ENCODE measurements at regions not wholly inside any gene's neighbourhood (a gene's known extent, or its start where the extent isn't known, plus 50 kb on each side); places are given as distances from the start of the nearest gene placed in this dataset.

DNA sequence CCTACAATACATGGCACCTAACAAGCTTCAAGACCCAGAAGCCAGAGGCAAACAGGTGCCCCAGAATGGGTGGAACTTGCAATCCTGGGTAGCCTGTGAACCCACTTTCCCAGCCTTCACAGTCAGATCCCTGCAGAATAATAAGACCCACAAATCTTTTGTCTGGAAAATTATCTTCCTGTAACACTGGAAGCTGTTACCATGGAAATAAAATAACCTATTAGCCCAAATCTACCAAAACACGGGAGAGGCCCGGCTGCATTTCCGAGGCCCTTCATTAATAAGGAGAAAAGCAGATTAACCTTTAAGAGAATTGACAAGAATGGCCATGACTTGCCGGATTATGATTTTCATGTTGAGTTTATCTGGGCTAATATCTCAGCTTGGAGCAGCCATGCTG lies 256.1 kb upstream of the PROK2 start:
- Histone ChIP-seq H2BK15ac (ENCODE audit: low read depth, low read length) (no peak overlapping the region), H3K4me2 (ENCODE audit: low read depth, low read length) (no peak overlapping the region), H3K9me1 (ENCODE audit: insufficient read depth, low read length) (no peaks in the 10 kb centered on the region), H3K36me3 (ENCODE audit: control insufficient read depth, insufficient read depth, low read length) (no peaks in the 10 kb centered on the region), H4K5ac (ENCODE audit: low read depth, low read length) (no peak overlapping the region), H3K4me3 (ENCODE audit: insufficient read depth, low read depth, low read length) (no peak overlapping the region), H3K4me1 (ENCODE audit: control insufficient read depth, insufficient read depth, low read length) (no peaks in the 10 kb centered on the region), H3K79me1 (ENCODE audit: low read depth in 1 of 2, low read length in 2 of 2) (no peaks in the 10 kb centered on the region), H3K9ac (ENCODE audit: low read depth, low read length) (no peak overlapping the region), H4K91ac (ENCODE audit: insufficient read depth, low read depth, low read length) (no peak overlapping the region), H2BK120ac (ENCODE audit: low read depth, low read length) (no peak overlapping the region), H3K9me3 (ENCODE audit: control insufficient read depth, insufficient read depth, low read length) (no peaks in the 10 kb centered on the region), H3K27ac (ENCODE audit: insufficient read depth, low read length) (no peak overlapping the region), H3K4ac (ENCODE audit: low read depth, low read length) (no peak overlapping the region), H3K56ac (ENCODE audit: extremely low read depth, insufficient read depth, low read length) (no peak overlapping the region), H3K14ac (replicated peaks; ENCODE audit: low read depth, low read length) (no peak overlapping the region), H2BK5ac (ENCODE audit: low read depth, low read length, poor library complexity, severe bottlenecking) (no peak overlapping the region), H4K20me1 (ENCODE audit: insufficient read depth, low read length) (no peaks in the 10 kb centered on the region), H2AK9ac (replicated peaks; ENCODE audit: low read depth, low read length, poor library complexity) (no peak overlapping the region), H2BK20ac (ENCODE audit: low read depth, low read length) (no peak overlapping the region), H2AK5ac (ENCODE audit: low read depth, low read length) (no peak overlapping the region), H3K27me3 (ENCODE audit: control insufficient read depth, insufficient read depth, low read length) (peaks cover 8% of the 10 kb centered on the region), H3K18ac (ENCODE audit: low read depth, low read length) (no peak overlapping the region), H2AFZ (replicated peaks; ENCODE audit: low read length, poor library complexity) (no peak overlapping the region), H4K8ac (ENCODE audit: low read depth in 2 of 2, low read length in 2 of 2) (no peak overlapping the region), H3K23ac (ENCODE audit: low read depth, low read length) (no peak overlapping the region)
- no TSS peak for BruUV-seq (replicated peaks)
- DNase-seq: no peak
- in situ Hi-C loops (cut with MboI; ENCODE audit: low sequenced_read_pairs): no loop called here
- WGBS, 2 experiments (ENCODE audit: extremely low coverage in 2 of 2, insufficient read length in 1 of 2): 83% methylated on average over 1 of the region's 4 CpGs; no CpG with 5 or more reads in 1 of the 2 experiments
- intact Hi-C loops (cut with micrococcal nuclease): no loop called here
- dilution Hi-C loops (cut with HindIII; ENCODE audit: low sequenced_read_pairs, unreplicated experiment): no loop called here
- no peak for TF ChIP-seq CTCF (conservative IDR thresholded peaks at IDR 0.05; ENCODE audit: low read depth, low read length)
- no peak for TF ChIP-seq SMC3 (IDR thresholded peaks at IDR 0.05; ENCODE audit: low read depth, low read length)
- no peak for TF ChIP-seq CEBPB (IDR thresholded peaks at IDR 0.05; ENCODE audit: low read depth, low read length)
- no peak for TF ChIP-seq RFX5 (IDR thresholded peaks at IDR 0.05; ENCODE audit: low read depth, low read length)
- no peak for TF ChIP-seq NFE2L2 (IDR thresholded peaks at IDR 0.05; ENCODE audit: low read depth, low read length)
- TF ChIP-seq, protein P1, sequence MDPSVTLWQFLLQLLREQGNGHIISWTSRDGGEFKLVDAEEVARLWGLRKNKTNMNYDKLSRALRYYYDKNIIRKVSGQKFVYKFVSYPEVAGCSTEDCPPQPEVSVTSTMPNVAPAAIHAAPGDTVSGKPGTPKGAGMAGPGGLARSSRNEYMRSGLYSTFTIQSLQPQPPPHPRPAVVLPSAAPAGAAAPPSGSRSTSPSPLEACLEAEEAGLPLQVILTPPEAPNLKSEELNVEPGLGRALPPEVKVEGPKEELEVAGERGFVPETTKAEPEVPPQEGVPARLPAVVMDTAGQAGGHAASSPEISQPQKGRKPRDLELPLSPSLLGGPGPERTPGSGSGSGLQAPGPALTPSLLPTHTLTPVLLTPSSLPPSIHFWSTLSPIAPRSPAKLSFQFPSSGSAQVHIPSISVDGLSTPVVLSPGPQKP (IDR thresholded peaks at IDR 0.05; ENCODE audit: borderline replicate concordance, low read depth, low read length): no peak
- TF ChIP-seq, protein P2, sequence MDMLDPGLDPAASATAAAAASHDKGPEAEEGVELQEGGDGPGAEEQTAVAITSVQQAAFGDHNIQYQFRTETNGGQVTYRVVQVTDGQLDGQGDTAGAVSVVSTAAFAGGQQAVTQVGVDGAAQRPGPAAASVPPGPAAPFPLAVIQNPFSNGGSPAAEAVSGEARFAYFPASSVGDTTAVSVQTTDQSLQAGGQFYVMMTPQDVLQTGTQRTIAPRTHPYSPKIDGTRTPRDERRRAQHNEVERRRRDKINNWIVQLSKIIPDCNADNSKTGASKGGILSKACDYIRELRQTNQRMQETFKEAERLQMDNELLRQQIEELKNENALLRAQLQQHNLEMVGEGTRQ (IDR thresholded peaks at IDR 0.05; ENCODE audit: low read depth, low read length): no peak
- TF ChIP-seq RAD21 (IDR thresholded peaks at IDR 0.05; ENCODE audit: low read length): no peak
- TF ChIP-seq MAZ (IDR thresholded peaks at IDR 0.05; ENCODE audit: borderline replicate concordance, low read depth, low read length): no peak
- no peak for TF ChIP-seq MAFK (IDR thresholded peaks at IDR 0.05; ENCODE audit: low read depth, low read length)
- no peak for TF ChIP-seq FOS (IDR thresholded peaks at IDR 0.05; ENCODE audit: low read depth, low read length)
- no peak for TF ChIP-seq BHLHE40 (IDR thresholded peaks at IDR 0.05; ENCODE audit: low read depth, low read length)
- no peak for TF ChIP-seq POLR2A (IDR thresholded peaks at IDR 0.05; ENCODE audit: low read depth, low read length)
- TF ChIP-seq RCOR1 (IDR thresholded peaks at IDR 0.05; ENCODE audit: insufficient replicate concordance, low read length): no peak
- POLR2A ChIA-PET (ENCODE audit: unreplicated experiment): no interaction called here
- CTCF ChIA-PET: no interaction called here
- no peak for ATAC-seq (ENCODE audit: low read depth)

All from IMR-90 (cell line).